DMS153 (cell line): ENCODE measurements at regions not wholly inside any gene's neighbourhood (a gene's known extent, or its start where the extent isn't known, plus 50 kb on each side); places are given as distances from the start of the nearest gene placed in this dataset.

ENCODE experiments used
- DNase-seq: peaks from one replicate; lab custom pipeline; 2025; lab: John Stamatoyannopoulos, UW

DNA sequence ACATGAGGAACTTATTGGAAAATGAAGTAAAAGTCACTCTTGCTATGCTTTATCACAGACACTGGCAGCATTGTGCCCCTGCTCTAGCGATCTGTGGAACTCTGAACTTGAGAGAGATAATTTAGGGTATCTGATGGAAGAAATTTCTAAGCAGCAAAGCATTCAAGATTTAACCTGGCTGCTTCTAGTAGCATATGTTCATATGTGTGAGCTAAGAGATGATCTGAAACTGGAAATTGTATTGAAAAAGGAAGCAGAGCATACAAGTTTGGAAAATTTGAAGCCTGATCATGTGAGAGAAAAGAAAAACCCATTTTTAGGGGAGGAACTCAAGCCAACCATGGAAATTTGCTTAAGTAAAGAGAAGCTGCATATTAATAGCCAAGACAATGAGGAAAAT is 657.7 kb downstream of the TRAM1L1 start:
- no peak for DNase-seq

DNA sequence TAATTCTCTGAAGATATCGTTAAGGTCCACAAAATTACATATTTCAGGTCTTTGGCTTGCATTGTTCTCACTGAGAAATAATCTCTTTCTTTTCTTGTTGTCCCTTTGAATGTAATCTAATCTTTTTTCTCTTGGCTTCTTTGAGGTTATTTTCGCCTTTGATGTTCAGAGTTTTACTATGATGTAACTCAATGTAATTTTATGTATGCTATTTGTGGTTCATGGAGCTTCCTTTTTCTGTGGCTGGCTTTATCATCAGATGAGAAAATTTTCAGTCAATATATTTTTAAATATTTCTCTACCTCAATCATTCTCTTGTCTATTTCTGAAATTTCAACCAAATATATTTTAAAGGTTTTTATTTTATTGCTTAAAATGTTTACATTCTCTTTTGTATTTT is 672.2 kb downstream of the TRAM1L1 start:
- DNase-seq, result no peak

DNA sequence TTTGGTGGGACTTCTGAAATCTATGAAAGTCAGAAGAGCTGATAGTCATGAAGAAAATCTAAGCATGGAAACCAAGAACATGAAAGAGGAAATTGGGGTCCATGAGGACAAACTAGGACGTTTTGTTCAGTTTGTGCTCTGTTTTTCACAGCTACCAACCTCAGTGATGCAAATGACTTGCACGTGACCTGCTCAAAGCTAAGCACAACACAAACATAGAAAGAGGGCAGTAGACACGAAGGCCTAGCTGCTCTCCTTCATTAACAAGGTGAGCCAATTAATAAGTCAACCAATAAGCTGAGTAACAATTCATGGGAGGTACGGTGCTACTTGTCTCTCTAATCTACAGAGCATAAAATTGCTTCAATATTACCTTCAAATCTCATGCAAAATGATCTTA is 684.1 kb downstream of the TRAM1L1 start:
- DNase-seq, result no peak

DNA sequence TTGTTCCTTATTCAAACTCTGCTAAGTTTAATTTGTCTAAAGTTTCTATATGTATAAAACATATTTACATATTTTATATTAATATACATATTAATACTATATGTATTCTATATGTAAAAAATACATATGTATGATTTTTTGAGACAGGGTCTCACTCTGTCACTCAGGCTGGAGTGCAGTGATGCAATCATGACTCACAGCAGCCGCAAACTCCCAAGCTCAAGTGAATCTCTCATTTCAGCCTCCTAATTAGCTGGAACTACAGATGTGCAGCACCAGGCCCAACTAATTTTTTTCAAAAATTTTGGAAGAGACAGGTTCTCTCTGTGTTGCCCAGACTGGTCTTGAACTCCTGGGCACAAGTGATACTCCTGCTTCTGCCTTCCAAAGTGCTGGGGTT is 684.9 kb downstream of the TRAM1L1 start:
- DNase-seq, result no peak

DNA sequence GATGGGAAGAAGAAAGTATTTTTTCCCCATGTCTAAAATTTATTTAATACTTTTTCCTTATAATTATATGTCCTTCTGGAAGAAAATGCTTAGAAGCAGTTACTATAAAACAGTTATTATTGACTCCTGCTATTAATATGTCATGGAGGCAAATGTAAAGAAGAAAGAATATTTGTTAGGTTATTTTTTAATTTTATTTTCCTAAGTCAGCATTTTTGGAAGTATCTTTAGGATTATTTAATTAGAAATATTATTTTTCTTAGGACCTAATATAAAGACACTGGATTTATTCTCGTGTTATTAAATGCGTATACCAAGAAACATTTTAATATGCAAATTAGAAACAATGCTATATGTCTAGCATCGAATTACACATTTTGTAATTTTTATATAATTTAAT is 687.7 kb downstream of the TRAM1L1 start:
- DNase-seq, result no peak

DNA sequence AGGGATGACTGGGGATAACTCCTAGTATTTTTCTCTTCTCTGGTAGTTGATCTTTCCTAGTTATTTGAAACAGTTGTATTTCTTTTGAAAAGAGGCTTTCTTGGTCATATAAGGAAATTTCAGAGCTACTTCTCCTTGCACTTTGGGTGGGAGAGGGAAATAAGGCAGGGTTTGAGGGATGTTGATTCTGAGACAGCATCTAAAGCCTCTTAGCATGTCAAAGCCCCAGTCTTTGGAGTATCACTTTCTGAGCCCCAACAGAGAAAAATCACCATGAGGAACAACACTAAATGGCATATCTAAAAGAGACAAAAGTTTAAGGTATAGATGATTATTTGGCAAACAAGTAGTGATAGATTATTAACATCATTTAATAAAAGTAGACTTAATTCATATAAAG is 688.1 kb downstream of the TRAM1L1 start:
- no peak for DNase-seq

DNA sequence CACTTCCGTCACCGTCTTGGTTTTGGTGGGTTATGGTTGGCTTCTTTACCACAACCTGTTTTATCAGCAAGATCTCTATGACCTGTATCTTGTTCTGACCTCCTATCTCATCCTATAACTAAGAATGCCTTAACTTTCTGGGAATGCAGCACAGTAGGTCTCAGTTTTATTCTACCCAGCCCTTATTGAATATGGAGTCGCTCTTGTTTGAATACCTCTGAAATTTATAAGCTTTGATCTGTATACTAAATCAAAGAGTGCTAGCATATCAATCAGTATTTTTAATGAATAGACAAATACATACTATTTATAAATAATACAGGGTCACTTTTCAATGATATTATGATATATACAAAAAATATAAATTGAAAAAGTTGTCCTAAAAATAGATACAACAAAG is 690.0 kb downstream of the TRAM1L1 start:
- DNase-seq, result no peak

DNA sequence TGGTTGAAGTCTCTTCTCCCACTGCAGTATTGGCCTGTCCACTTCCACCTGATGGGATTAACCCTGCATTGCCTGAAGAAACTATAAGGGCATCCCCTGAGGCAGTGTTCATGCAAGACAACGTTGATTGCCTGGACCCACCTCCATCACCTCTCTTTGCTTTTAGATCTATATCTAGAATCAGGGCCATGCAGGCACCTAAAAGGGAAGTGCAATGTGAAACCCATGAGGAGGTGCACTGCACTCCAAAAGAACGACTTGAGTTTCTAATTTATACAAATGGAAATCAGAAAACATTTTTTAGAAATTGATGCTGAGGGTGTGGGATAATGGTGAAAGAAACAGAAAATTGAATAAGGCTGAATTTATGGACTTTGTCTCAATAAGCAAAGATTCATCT is 694.4 kb downstream of the TRAM1L1 start:
- no peak for DNase-seq

DNA sequence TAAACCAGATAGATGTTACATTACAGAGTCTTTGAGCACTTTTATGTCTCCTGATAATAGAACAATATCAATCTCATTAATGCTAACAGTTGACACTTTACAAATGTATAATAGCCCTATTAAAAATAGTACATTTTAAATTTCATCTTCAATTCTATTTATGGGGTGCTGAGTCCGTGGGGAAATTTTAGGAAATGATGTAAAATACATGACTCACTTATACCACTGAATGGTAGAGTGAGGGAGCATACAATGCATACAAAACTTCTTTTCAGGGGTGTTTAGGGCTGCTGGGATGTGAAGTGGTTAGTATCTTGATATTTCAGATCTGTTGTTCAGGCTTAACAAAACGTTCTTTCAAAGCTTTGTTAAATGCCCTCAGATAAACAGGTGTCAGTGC is 696.2 kb downstream of the TRAM1L1 start:
- DNase-seq, result no peak

DNA sequence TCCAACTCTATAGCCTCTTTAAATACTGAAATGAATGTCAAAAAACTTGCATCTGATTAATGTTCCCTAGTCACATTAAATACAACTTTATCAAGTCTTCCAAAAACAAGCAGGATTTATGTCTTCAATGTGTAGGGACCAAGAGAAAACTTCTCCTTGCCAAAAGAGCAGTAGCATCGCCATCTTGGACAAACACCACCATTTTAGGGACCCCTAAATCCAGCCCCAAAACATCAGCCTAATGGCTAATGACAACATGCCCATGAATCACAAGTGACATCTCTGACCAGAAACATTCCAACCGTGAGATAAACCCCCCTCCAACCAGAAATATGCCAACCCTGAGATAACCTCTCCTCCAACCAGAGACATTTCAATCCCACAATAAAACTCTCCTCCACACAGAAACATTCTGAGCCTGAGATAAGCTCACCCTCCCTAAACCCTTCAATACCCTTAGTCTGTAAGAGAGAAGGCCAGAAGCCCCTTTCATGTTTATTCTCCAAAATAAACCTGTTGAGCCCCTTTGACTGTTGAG is 697.4 kb downstream of the TRAM1L1 start:
- DNase-seq, result no peak

DNA sequence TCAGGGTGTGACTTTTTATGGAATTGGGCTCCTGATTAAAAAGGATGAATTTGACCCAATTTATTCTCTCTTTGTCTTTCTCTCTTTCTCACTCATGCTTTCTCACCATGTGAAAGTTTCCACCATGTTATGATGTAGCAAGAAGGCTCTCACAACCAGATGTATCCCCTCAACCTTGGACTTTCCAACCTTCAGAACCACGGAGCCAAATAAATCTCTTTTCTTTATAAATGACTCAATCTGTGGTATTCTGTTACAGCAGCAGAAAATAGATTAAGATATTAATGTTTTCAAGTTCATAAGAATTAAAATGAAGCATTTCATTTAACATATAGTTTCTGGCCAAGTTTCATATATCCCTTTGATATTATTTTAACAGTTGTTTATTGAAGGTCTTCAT is 698.5 kb downstream of the TRAM1L1 start:
- DNase-seq, result no peak

DNA sequence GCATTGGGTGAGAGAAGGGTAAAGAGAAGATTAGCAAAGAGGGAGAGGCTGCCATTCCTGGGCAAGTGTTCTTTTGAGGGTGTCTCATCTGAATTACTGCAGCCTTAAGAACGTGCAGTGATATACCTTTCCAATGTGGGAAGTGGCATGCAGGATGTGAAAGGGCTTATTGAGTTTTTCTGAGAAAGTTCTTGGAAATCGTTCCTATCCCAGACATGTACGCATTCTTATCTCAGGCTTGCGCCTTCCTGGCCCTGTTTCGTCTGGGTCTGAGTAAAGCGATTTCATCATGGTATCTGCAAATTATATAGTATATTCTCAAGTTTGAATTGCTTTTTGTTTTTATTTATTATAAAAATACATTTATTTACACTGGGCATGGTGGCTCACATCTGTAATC is 699.8 kb downstream of the TRAM1L1 start:
- DNase-seq, result no peak

DNA sequence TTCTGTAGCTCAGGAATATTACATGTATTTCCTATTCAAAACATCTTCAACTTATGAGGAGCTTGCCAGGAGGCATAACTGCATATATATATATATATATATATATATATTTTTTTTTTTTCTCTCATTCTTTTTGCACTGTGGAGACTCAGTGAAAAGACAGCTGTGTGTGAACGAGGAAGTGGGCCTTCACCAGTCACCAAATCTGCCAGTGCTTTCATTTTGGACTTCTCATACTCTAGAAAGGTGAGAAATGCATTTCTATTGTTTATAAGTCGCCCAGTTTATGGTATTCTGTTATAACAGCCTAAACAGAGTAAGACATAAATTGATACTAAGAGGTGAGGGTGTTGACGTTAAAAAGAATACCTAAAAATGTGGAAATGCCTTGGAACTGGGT is 710.6 kb downstream of the TRAM1L1 start:
- no peak for DNase-seq

DNA sequence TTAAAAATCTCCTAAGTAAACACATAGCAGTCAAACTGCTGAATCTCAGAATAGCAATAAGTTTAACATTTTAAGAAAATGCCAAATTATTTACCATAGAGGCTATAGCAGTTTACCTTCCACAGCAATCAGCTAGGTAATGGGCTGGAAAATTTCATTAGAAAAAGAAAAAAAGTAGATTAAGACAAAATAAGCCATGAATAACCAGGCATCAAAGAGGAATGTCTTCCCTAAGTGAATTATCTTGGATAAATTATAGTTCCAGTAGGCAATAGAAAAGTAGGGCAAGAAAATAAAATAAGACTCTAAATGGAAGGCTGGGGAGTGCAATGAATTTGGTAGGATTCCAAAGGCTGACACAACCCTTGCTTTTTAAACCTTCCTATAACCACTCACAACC is 722.8 kb downstream of the TRAM1L1 start:
- DNase-seq, result no peak

DNA sequence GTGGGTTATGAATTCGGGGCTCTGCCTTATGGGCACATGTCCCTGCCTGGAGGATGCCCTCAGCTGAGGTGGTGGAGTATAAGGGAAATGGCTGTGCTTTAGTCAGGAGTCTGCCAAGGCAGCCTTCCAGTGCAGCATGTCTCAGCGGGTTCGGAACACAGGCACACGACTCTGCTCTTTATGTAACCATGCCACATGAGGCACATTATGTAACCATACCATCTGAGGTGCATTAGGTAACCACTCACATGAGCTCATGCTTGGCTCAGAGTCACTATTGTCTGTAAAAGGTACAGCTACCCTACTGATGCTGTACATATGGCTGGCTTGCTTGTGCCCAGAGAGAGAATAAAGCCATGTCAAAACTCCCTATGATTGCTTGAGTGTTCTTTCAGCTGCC is 723.6 kb downstream of the TRAM1L1 start:
- DNase-seq, result no peak

DNA sequence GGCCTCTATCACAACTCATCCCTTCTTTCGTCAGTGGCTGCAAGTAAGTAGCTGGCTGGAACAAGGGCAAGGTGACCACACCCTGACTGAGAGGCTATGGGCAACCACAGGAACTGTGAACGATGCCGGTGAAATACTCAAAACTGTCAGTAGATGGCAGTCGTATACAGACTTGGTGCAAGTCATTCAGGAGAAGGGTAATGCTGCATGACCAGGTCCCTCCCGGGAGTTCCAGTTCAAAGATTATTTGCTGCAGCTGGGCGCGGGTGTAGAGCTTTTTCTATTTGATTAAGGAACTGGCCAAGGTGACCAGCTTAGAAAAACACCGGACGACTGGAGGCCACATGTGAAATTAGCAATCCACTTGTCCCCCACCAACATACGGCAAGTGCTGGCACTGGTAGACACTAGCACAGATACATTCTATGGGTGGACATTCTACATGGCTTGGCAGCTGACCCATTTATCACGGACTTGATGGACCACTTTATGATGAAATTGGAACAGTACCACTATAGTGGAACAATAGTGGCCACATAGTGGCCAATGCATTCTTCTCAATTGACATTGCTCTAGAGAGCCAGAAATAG is 726.6 kb downstream of the TRAM1L1 start:
- DNase-seq, result peak; percentile 70

DNA sequence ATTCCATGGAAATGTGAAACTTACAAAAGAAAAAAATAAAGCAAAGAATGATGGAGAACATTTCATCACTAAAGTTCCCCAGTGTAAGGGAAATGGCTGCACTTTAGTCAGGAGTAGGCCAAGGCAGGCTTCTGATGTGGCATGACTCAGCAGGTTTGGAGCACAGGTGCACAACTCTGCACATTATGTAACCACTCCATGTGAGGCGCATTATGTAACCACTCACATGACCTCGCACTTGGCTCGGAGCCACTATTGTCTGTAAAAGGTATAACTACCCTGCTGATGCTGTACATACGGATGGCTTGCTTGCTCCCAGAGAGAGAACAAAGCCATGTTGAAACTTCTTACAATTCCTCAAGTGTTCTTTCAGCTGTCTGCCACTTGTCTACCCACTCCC is 727.6 kb downstream of the TRAM1L1 start:
- peak; percentile 26 for DNase-seq

DNA sequence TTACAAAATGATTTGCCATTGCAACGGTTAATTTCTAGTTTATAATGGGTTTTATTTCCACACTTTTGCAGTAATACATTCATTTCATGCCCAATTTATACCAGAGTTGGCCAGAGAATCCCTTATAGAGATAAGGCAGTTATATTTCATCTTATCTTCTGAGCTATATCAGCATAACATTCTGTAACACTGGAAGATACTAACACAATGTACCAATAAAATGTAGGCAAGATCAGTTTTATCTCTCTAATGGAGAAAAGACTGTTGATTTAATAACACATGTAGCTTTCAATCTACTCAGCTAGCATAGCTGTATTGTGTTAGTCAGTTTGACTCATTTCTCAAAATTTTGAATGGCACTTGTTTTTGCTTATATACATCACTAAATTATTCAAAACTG is 738.6 kb downstream of the TRAM1L1 start:
- no peak for DNase-seq

DNA sequence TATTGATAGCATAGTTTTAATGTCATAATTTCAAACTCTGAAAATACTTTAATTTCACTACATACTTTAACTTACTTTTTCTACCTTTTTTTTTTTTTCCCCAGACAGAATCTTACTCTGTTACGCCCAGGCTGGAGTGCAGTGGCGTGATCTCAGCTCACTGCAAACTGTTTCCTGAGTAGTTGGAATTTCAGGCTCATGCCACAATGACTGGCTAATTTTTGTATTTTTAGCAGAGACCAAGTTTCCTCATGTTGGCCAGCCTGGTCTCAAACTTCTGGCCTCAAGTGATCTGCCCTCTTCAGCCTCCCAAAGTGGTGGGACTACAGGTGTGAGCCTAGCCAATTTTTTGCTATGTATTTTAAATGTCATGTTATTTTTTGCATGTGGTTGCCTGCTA is 741.6 kb downstream of the TRAM1L1 start:
- no peak for DNase-seq

DNA sequence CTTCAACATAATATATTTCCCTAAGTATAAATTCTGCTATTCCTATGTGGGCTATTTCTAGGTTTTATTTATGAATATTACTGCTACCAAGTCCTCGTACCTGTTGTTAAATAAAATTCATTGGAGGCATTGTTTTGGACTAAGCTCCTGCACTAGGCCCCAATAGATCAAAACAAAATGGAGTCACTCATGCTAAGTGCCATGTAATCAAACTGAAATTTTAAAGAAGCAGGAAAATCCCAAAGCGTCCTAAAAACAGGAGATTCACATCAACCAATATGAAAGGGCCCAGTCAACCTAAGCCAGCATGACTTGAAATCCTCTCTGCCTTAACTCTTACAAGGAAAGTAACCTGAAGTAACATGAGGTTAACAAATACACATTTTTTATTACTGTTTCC is 743.2 kb downstream of the TRAM1L1 start:
- DNase-seq, result no peak

DNA sequence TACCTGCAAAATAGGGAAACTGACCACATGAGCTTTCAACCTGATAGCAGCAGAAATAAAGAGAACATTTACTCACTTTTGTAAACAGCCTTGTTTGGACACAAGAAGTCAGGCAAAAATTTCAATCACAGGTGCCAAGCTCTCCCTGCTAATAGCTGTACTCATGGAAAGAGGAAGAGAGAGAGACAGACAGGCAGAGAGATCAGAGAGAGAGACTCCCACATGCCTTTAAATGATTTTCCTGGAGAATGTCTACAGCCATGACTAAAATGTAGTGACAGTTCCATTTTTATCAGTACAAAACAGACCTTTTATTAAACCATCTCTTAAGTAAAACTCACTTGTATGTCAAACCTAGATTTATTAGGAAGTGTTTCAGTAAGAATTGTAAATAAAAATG is 752.9 kb downstream of the TRAM1L1 start:
- no peak for DNase-seq

DNA sequence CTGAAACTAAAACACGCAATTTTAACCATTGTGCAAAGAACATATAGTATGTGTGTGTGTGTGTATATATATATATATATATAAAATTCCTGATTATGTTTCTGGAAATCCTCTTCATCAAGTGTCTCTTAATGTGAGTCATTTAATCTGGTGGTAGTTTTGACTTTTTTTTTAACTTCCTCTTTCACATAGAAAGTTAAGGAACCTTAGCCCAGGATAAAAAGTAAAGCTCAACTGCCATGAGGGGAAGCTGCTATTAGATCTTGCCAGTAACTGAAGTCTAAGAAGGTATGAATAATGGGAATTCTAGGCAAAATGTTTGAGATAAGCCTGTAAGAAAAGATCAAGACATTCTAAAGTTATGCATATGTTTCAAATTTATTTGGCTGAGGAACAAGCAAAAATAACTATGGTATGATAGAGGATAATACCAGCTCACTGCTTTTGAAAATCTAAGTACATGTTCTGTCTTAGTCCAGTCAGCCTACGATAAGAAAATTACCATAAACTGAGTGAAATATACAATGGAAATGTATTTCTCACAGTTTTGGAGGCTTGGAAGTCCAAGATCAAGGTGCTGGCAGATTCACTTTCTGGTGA is 757.0 kb downstream of the TRAM1L1 start:
- no peak for DNase-seq

DNA sequence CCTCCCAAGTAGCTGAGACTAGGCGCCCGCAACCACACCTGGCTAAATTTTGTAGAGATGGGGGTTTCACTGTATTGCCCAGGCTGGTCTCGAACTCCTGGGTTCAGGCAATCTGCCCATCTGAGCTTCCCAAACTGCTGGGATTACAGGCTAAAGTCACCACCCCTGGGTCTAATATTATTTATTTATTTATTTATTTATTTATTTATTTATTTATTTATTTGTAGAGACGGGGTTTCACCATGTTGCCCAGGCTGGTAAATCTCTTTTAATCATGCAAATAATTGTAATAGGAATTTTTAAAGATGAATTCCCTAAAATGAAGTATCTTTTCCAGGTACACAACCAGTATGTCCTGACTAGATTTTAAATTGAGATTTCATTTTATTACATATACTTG is 761.8 kb downstream of the TRAM1L1 start:
- no peak for DNase-seq

DNA sequence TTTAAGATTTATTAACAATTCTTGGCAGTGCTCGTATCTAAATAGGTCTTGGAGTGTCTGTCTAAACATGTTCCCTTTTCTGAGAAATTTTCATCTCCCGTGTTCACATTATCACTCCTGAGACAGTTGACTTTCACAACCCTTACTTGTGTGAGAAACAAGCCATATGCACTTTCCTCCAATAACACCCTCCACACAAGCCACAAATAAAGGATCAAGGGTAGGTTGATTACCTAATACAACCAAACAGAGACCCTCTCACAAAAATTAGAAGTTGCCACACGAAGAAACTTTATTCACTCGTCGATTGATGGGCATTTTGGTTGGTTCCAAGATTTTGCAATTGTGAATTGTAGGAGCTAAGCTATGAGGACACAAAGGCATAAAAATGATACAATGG is 763.9 kb downstream of the TRAM1L1 start:
- DNase-seq, result no peak
